Right renal cortex interstitium (tissue), 3 donors: ENCODE measurements at regions not wholly inside any gene's neighbourhood (a gene's known extent, or its start where the extent isn't known, plus 50 kb on each side); places are given as distances from the start of the nearest gene placed in this dataset.

Source experiments
- DNase-seq, 3 donors: peaks; one replicate each; pipeline ENCODE4 v3.0.0-alpha.2; 2013; ENCODE audit warnings: low read depth in 3 of 3, low spot score in 2 of 3

GRCh38 chr1:191913260-191913977 lies 244.8 kb upstream of the RGS18 start:
- DNase-seq = no peak

GRCh38 chr1:191929383-191929782 lies 228.9 kb upstream of the RGS18 start:
- no peak for DNase-seq

GRCh38 chr1:191943684-191944083 lies 214.6 kb upstream of the RGS18 start:
- no peak for DNase-seq

GRCh38 chr1:191953526-191953925 lies 204.7 kb upstream of the RGS18 start:
- no peak for DNase-seq

GRCh38 chr1:191959856-191960255 lies 198.4 kb upstream of the RGS18 start:
- no peak for DNase-seq

GRCh38 chr1:191963286-191963685 lies 195.0 kb upstream of the RGS18 start:
- DNase-seq = no peak

GRCh38 chr1:191963781-191964455 lies 194.3 kb upstream of the RGS18 start:
- DNase-seq = no peak

- DNase-seq = no peak
These were observed 189.0 kb upstream of the RGS18 start for GRCh38 chr1:191969290-191969689.

GRCh38 chr1:191970116-191970515 lies 188.1 kb upstream of the RGS18 start:
- no peak for DNase-seq

- no peak for DNase-seq
These were observed 186.8 kb upstream of the RGS18 start for GRCh38 chr1:191971447-191971846.

- DNase-seq = no peak
These were observed 184.3 kb upstream of the RGS18 start for GRCh38 chr1:191974004-191974403.

GRCh38 chr1:191977874-191978506 lies 180.3 kb upstream of the RGS18 start:
- no peak for DNase-seq

GRCh38 chr1:191984856-191985255 lies 173.4 kb upstream of the RGS18 start:
- DNase-seq = no peak

- no peak for DNase-seq
These were observed 166.1 kb upstream of the RGS18 start for GRCh38 chr1:191992118-191992517.

GRCh38 chr1:191993549-191993948 lies 164.7 kb upstream of the RGS18 start:
- DNase-seq = no peak

- no peak for DNase-seq
These were observed 156.2 kb upstream of the RGS18 start for GRCh38 chr1:192002063-192002462.

- peak in 1 of 3 donors; percentile 6 for DNase-seq
These were observed 154.8 kb upstream of the RGS18 start for GRCh38 chr1:192003295-192004077.

GRCh38 chr1:192005976-192006375 lies 152.3 kb upstream of the RGS18 start:
- no peak for DNase-seq

- DNase-seq = no peak
These were observed 149.9 kb upstream of the RGS18 start for GRCh38 chr1:192008281-192008825.

GRCh38 chr1:192010406-192010805 lies 147.9 kb upstream of the RGS18 start:
- DNase-seq = no peak

GRCh38 chr1:192011525-192011924 lies 146.7 kb upstream of the RGS18 start:
- DNase-seq = no peak
